ENCODE measurements at regions not wholly inside any gene's neighbourhood (a gene's known extent, or its start where the extent isn't known, plus 50 kb on each side); places are given as distances from the start of the nearest gene placed in this dataset.
"Not testable (repeated sequence)": the region's sequence is repeated elsewhere in the genome, so short reads cannot be mapped to it uniquely, and the experiment has no call there.

DNA sequence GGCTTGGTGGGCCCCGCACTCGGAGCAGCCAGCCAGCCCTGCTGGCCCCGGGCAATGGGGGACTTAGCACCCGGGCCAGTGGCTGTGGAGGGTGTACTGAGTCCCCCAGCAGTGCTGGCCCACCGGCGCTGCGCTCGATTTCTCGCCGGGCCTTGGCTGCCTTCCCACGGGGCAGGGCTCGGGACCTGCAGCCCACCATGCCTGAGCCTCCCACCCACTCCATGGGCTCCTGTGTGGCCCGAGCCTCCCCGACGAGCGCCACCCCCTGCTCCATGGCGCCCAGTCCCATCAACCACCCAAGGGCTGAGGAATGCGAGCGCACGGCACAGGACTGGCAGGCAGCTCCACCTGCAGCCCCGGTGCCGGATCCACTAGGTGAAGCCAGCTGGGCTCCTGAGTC lies 202.2 kb downstream of the ZC3H11B start:
- FAIRE-seq; DNase-seq (ENCODE audit: insufficient read length, low spot score): not testable (repeated sequence)

DNA sequence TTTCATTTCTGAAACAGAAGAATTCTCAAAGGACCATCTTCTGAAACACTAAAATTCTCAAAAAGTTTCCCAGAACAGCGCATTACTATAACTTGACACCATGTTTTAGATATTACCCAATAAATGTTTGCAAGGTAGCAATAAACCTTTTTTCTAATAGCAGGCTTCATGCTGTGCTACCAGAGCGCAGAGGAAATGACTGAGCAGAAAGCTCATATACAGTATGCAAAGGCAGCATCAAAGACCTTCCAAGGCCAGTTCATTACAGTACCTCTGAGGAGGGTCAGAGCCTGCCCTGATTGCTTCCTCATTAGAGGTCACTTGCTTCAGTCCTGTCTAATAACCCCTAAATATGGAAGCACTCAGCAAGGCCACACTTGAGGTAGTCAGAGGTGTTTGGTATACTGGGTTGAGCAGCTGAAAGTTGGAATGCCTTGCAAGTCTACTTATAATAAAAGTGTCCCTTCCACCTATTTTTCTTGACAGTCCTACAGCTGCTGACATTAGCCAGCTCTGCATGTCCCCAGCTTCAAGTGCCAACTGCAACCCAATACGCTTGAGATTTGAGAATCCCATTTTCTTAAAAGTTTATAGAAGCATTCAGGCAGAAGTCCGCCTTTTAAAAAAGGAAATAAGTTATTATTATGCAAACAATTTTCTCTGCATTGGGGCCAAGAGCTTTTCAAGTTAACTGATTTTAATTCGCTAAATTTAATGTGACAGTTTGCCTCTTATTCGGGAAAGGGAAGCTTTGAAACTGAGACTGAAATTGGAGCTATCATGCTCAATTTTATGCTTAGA lies 207.2 kb downstream of the ZC3H11B start:
- FAIRE-seq (no peak), DNase-seq (ENCODE audit: insufficient read length, low spot score) (no peak)

DNA sequence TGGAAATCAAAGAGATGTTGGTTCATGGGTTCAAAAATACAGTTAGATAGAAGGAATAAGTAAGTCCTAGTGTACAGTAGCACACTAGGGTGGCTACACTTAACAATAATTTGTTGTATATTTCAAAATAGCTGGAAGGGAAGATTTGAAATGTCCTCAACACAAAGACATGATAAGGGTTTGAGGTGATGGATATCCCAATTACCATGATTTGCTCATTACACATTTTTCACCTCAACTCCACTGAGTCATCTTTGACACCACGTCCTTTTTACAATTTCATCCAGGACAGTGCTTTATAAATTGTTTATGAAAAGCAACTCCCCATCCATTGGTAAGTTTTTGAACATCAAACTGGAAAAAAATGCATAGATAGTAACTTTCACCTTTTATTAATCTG lies 208.3 kb downstream of the ZC3H11B start:
- FAIRE-seq (no peak), DNase-seq (ENCODE audit: insufficient read length, low spot score) (no peak)

DNA sequence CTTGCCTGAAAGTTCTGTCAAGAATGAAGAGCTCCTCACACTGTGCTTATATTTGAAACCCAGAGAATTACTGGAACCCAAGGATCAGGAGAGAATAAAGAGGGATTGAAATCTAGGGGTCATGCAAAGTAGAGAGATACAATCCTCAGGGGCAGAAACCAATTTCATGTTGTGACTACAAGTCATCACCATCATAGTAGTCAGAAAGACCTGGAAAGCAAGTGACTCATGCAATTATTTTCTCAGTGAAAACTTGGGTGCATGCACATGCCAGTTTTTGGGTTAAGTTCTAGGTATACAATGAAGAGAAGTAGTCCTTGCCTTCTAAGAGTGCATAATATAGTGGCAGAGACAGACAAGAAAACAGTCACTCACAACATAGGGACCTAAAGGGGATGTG lies 210.0 kb downstream of the ZC3H11B start:
- FAIRE-seq (no peak), DNase-seq (ENCODE audit: insufficient read length, low spot score) (no peak)

DNA sequence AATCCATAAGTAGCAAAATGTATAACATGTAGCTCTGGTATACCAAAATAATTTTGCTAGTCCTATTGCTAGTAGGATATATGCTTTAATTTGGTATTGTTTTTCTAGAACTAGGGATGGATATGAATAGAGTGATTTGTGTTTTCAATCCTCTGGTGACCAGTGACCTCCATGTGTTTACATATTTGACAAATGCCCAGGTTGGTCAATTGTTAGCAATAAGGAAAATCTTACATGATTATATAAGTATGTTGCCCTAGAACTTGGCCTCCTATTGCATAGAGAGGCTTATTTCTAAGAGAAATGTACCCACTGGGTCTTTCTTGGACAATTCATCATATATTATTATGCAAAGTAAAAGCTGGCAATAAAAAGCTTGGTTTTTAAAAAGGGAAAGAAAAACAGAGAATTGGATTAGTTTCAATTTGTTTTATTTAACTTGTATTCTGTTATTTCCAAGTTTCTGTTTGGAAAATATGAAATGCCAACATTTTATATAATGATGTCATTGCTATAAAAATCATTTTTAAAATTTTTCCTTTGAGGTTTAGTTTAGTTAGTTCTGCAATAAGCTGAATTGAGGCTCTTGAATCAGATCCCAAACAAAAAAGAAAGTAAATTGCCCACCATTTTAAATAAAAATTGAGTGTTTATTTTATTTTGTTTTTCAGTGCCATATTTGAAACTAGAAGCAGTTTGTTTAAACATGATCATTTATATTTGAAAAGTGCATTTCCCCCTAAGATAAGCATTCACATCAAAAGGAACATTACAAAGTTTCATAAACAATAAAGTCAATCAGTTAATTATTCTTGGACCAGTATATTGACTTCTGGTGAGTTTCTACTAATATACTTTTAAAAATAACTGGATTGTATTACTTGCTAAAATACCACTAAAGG lies 210.9 kb downstream of the ZC3H11B start:
- DNase-seq (ENCODE audit: insufficient read length, low spot score) = no peak
- no peak for FAIRE-seq

DNA sequence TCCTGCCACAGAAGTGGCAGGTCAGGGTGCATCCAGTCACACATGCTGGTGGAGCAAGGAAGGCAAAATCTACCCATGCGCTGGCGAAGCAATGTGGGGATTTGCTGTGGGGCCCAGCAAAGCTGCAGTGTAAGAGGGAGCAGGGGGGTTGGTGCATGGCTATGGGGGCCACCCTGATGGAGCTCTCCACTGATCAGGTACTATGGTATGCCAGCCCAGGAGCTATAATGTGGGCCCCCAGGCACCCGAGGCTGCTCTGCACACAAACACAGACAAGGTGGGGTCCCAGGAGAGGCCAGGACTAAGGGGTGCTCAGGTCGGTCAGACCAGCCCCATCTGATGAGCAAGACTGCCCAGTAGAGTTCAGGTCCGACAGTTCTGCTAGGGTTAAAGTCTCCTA lies 213.5 kb downstream of the ZC3H11B start:
- FAIRE-seq = no peak

DNA sequence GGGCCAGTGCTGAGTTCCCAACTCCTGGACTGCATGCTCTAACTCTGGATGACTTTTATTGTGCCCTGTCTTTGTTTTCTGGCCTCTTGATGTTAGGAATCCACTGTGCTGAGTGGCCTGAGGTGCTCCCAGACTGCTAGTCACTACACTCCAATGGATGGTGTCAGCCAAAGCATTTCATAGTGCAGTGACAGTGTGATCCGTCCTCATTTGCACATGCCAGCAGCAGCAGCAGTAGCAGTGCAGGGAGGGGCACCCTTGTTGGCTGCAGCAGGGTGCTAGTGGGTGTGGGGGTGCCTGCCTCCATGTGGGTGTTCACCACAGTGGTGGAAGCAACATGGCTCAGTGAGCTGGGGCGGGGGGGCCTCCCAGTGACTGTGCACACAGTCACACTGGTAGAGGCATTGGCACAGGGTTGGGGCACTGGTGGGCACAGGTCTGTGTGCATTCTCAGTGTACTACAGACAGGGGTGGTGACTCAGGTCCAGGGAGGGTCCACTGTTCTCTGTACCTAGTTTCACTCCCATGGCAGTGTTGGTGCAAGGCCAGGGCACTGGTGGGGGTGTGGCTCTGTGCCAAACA lies 214.0 kb downstream of the ZC3H11B start:
- FAIRE-seq = peak; percentile 26
- no peak for DNase-seq (ENCODE audit: insufficient read length, low spot score)

More for the DNA sequence above, 213.5 kb downstream of the ZC3H11B start:
- DNase-seq (ENCODE audit: insufficient read length, low spot score) = no peak

DNA sequence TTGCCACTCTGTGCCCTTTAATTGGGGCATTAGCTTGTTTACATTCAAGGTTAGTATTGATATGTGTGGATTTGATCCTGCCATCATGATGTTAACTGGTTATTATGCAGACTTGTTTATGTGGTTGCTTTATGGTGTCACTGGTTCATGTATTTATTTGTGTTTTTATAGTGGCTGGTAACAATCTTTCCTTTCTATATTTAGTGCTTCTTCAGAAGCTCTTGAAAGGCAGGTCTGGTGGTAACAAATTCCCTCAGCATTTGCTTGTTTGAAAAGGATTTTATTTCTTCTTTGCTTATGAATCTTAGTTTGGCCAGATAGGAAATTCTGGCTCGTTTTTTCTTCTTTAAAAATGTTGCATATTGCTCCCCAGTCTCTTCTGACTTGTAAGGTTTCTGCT lies 215.4 kb downstream of the ZC3H11B start:
- DNase-seq (ENCODE audit: insufficient read length, low spot score) (no peak), FAIRE-seq (no peak)

DNA sequence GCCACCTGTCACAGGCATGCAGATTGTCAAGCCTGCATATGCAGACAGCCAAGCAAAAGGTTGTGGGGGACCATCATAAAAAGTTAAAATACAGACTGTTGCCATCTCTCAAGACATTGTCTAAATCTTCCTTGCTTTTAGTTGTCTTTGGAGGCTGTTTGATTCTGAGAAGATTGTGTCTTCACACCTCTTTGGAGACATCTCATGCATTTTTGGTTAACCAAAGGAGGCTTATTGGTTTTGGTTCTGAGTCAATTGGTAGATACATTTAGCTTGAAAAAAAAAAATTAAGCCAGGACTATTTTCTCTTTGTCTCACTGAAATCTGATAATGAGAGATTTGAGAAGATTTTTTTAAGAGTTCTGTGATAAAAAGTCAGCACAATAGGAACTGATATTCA lies 217.6 kb downstream of the LYPLAL1 start:
- DNase-seq (ENCODE audit: insufficient read length, low spot score) = no peak
- FAIRE-seq = no peak

DNA sequence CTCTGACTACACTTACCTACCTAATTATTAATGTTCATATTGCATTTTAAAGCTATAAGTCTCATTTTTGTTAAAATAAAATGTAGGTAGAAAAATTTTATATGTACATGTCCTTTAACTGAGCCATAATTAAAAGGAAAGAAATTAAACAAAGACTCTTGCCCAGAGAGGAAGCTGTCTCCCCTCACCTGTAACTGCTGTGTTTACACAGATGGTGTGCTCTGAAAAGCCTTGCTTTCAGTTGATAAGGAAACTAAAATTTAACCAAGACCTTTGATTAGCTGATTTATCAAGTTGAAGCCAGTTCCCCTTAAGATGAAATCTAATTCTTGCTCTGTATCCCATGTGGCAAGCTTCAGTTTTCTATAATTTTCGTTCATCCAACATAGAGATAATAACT lies 213.5 kb downstream of the LYPLAL1 start:
- FAIRE-seq = no peak
- DNase-seq (ENCODE audit: insufficient read length, low spot score) = no peak

DNA sequence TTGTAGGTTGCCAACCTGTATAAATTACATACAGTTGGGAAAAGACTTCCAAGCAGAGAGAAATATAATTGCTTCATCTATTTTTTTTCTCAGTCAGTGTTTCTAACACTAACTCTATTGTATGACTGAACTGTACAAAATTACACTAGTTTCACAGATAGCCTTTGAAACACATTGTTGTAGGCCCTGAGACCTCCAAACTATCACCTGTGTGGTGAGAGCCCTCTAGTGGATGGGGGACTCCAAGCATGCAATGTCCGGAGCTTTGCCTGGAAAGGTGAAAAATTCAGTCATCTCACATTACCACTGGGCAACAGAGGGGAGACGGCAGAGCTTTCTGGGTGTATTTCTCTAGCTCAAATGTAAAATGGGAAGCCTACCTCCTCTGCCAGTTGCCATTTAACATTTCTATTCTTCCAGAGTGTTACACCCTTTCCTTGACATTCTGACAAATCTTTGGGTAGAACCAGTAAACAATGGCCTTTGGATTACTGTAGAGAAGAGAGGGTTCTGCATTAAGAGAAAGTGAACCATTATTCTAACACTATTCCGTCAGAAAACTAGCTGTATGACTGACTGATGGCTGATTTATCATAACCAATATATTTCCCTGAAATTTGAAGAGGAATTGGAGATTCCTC lies 212.2 kb downstream of the LYPLAL1 start:
- DNase-seq (ENCODE audit: insufficient read length, low spot score) = peak; percentile 60
- peak; percentile 28 for FAIRE-seq

DNA sequence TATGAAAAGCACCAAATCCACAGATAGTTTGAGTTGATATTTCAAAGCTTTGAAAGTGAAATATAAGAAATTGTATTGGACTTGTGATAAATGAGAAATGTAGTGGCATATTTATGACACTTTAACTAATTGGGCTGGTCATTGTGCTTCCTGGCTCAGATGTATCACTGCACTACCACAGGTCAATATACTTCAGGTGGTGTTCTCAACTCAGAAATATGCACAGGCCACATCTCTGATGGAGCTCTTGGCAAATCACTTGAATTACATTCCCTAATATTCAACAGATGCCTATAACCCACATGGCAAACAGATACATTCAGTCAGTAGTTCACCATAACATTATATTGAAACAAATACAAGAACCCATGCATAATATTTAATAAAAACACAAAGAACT lies 209.6 kb downstream of the LYPLAL1 start:
- DNase-seq (ENCODE audit: insufficient read length, low spot score) (no peak), FAIRE-seq (no peak)

DNA sequence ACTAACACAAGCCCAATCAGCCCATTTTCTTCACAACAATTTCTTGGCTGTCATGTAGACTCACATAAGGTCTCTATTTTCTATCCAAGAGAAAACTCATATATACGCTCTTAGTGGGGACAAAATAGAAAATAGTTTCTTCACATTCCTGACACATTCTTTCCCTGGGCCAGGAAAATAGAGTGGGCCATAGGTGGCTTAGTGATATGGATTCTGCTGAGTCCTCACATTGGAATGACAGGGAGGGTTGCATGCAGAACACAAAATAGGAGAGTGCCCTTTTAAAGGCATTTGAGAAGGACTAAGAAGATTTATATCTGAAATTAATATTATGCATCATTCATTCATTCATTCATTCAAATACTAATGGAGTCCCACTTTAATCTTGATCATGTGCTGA lies 207.7 kb downstream of the LYPLAL1 start:
- FAIRE-seq (no peak), DNase-seq (ENCODE audit: insufficient read length, low spot score) (no peak)

DNA sequence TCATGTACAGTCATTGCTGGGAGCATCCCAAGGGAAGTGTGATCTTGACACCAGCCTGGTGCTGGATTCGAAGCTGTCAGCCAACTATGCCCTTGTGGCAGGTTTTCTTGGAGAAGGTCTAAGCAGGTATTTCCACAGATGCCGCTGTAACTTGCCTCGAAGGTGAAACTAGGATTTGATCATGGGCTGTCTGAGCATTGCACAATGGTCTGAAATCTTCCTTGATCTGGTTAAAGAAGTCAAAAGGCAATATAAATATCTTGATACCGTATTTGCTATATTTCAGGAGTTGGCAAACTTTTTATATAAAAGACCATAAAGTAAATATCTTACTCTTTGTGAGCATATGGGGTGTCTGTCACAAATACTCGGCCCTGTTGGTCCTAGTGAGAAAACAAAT lies 206.8 kb downstream of the LYPLAL1 start:
- FAIRE-seq = no peak
- DNase-seq (ENCODE audit: insufficient read length, low spot score) = no peak

DNA sequence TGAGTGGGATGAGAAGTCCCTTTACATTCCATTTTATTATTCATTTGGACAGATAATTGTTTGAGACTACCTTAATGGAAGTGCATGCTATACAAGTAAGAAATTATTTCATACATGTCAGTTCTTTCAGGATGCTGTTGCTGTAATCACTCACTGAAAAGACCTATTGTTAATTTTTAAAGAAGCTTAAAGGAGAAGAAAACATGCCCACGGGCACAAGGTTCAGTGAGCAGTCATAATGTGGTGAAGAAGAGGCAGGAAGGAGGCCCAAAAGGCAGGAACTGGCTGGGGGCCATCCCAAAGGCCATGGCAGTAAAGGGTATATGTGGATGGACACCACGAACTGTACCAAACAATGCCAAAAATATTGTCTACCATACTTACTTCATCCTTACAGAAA lies 206.0 kb downstream of the LYPLAL1 start:
- FAIRE-seq = no peak
- no peak for DNase-seq (ENCODE audit: insufficient read length, low spot score)

DNA sequence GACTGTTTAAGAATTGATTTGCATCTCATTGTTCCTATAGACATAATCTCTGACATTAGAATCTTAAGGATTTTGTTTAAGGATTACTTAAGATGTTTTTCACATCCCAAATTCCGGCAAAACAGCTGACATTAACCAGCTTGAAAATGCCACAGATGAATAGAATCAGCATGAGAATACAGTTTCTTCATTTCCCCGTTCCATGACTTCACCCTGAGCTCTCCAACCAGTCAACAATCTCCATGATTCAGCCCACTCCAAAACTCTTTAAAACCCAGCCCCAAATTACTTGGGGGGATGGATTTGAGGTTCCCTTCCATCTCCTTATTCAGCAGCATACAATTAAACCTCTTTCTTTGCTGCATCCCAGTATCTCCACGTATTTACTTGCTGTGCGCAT lies 201.0 kb downstream of the LYPLAL1 start:
- DNase-seq (ENCODE audit: insufficient read length, low spot score) (no peak), FAIRE-seq (no peak)

DNA sequence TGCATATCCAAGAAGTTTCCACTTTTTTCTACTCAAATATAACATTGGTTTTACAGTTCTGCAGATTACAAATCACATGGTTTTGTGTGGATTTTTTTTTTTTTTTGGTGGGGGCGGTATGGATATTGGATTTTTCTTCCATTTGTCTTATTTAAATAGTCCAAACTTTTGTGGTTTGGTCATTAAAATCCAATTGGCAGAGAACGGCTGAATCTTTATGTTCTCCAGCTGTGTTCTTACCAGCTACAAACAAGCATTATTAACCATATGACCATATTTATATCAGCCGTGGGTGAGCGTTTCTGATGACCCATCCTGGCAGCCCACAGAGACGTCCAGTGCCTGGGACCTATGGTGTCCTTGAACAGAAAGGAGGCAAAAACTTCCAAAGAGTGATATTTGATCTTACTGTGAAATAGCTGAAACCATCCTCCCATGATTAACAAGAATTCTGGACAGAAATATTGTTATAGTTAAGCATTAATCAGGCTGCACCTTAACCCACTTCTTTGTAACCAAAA lies 200.4 kb downstream of the LYPLAL1 start:
- DNase-seq (ENCODE audit: insufficient read length, low spot score) = no peak
- FAIRE-seq = no peak

DNA sequence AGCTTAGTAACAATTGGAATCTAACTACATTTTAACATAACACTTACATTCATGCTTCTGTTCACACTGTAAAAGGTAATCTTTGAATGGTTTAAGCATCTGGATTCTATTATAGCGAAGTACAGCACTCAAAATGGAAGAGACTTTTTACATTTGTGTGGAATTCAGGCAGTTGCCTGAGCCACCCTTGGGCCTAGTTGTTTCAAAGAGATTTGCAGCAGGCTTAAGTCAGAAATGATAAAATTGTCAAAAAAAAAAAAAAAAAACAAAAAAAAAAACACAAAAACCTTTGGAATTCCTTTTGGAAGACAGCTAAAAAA lies 199.9 kb downstream of the LYPLAL1 start:
- no peak for FAIRE-seq
- DNase-seq (ENCODE audit: insufficient read length, low spot score) = no peak

DNA sequence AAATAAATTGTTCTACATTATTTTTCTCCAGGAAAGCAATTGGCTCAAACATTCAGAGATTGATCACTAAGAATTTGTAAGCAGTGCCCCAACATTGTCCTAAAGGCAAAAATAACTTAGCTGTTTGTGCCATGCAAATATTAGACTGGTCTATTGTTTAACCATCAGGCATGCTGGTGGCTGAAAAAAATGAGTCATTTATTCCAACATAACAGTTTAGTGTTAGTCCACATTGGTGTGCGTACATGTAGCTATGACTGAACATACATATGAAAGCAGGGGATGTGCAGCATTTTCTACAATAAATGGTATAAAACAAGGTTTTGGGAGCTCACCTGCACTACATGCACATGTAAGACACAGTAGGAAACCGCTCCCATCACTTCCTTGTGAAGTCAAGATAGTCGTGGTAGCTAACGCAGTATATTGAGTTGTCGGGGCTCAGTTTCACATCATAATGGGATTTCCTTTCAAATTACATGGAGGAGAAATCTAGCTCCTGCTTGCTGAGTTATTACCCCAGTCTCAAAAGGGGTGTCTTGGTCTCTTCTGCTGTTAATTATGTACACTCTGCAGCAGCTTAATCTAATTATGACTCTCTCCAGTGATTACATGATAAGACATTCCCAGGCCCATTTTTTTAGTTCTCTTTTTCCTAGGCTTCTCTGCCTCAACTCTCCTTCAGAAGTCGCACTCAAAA lies 199.4 kb downstream of the LYPLAL1 start:
- FAIRE-seq (no peak), DNase-seq (ENCODE audit: insufficient read length, low spot score) (no peak)

DNA sequence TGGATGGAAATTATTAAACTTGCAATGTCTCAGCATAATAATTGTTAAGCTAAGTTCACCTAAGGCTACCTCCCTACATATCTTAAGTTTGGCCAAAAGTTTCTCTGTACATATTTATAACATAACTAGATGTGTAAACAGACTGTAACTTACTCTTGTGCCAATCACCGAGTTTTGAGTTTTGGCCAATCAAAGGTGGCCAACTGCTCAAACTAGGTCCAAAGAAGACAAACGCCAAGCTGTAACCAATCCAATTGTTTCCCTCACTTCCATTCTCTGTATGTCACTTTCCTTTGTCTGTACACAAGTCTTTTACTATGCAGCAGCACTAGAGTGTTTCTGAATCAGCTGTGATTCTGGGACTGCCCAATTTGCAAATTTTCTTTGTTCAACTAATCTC lies 197.8 kb downstream of the LYPLAL1 start:
- no peak for FAIRE-seq
- no peak for DNase-seq (ENCODE audit: insufficient read length, low spot score)

All from HTR-8/SVneo (cell line).